ENCODE measurements at regions not wholly inside any gene's neighbourhood (a gene's known extent, or its start where the extent isn't known, plus 50 kb on each side); places are given as distances from the start of the nearest gene placed in this dataset.

DNA sequence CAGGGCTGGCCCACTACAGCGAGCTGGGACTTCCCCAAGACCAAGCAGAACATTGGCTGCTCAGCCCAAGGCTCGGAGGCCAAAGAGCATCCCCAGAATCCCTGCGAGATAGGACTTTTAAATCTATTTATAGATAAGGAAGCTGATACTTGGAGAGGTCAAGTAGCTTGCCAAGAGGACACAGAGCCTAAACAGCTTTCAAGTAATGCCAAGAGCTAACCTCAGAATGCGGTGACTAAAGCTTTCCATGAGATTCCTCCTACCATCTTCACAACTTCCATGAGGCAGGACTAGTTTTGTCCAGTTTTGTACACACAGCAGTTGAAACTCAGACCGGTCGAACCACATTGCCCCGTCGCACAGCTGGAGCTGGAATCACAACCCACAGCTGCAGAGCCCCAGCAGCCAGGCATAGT is 168.1 kb upstream of the TOP1 start:
- WGBS, 2 donors = 73 to 79% methylated on average over 8 of the region's 8 CpGs
- Histone ChIP-seq H3K27ac (no peak overlapping the region), H3K27me3 (no peaks in the 10 kb centered on the region), H3K4me1 (no peaks in the 10 kb centered on the region), H3K36me3 (no peaks in the 10 kb centered on the region), H3K4me3 (no peak overlapping the region), H3K9me3 (no peaks in the 10 kb centered on the region)
- intact Hi-C loops (cut with DNase I) = no loop called here
- TF ChIP-seq EP300 (IDR thresholded peaks at IDR 0.05) (no peak), POLR2A (IDR thresholded peaks at IDR 0.05) (no peak), POLR2AphosphoS5 (IDR thresholded peaks at IDR 0.05) (no peak)
- TF ChIP-seq, protein P1, sequence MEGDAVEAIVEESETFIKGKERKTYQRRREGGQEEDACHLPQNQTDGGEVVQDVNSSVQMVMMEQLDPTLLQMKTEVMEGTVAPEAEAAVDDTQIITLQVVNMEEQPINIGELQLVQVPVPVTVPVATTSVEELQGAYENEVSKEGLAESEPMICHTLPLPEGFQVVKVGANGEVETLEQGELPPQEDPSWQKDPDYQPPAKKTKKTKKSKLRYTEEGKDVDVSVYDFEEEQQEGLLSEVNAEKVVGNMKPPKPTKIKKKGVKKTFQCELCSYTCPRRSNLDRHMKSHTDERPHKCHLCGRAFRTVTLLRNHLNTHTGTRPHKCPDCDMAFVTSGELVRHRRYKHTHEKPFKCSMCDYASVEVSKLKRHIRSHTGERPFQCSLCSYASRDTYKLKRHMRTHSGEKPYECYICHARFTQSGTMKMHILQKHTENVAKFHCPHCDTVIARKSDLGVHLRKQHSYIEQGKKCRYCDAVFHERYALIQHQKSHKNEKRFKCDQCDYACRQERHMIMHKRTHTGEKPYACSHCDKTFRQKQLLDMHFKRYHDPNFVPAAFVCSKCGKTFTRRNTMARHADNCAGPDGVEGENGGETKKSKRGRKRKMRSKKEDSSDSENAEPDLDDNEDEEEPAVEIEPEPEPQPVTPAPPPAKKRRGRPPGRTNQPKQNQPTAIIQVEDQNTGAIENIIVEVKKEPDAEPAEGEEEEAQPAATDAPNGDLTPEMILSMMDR (IDR thresholded peaks at IDR 0.05) = no peak
- no peak for DNase-seq

DNA sequence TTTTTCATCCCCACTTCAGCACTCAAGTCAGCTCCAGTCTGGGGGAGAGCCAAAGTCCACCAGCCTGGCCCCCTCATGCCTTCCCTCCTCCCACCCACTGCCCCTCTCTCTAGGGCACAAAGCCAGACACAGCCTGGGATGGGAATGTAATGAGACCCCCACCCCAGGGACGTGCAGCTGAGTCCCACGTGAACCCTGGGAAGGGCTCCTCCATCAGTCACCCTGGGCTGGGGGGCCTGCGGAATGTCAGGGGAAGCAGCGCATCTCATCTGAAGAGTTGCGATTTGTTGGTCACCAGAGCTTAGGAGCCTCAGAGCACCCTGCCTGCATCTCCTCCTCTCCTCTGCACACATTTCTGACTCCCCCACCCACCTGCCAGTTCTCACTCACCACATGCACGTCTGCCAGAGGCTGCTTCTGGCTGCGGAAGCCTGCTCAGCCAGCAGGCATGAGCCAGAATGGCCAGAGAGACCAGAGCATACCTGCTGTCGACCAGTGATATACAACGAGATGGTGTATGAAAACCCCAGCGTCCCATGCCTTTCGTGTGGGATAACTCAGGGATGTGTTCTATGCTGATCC is 167.1 kb upstream of the TOP1 start:
- DNase-seq = no peak
- 76 to 80% methylated on average over 11 of the region's 11 CpGs for WGBS, 2 donors
- H3K27me3 ChIP-seq = no peaks in the 10 kb centered on the region
- H3K36me3 ChIP-seq = no peaks in the 10 kb centered on the region
- no peak overlapping the region for H3K4me3 ChIP-seq
- intact Hi-C loops (cut with DNase I) = no loop called here
- H3K9me3 ChIP-seq = no peaks in the 10 kb centered on the region
- H3K4me1 ChIP-seq = no peaks in the 10 kb centered on the region
- TF ChIP-seq EP300 (IDR thresholded peaks at IDR 0.05) (no peak), POLR2A (IDR thresholded peaks at IDR 0.05) (no peak), POLR2AphosphoS5 (IDR thresholded peaks at IDR 0.05) (no peak)
- TF ChIP-seq, protein P1 (IDR thresholded peaks at IDR 0.05) = no peak
- H3K27ac ChIP-seq = no peak overlapping the region

DNA sequence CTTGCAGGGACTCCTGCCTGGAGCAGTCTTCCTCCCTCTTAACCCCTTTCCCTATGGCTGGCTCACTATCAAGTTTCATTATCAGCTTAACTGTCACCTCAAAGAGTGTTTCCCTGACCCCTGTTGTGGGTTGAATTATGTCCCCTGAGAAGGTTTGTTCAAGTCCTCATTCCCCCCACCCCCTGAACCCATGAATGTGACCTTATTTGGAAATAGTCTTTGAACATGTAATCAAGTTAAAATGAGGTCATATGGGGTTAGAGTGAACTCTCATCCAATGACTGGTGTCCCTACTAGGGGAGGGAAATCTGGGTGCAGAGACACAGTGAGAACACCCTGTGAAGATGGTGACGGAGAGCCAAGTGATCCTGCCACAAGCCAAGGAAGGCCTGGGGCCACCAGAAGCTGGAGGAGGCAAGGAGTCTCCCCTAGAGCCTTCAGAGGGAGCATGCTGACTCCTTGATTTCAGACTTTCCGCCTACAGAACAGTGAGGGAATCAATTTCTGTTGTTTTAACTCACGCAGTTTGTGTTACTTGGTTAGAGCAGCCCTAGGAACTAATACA is 165.2 kb upstream of the TOP1 start:
- intact Hi-C loops (cut with DNase I) = no loop called here
- Histone ChIP-seq H3K4me1 (peaks cover 0 to 2% (median under 1%) of the 10 kb centered on the region in 4 donors), H3K4me3 (no peak overlapping the region), H3K9me3 (no peaks in the 10 kb centered on the region), H3K36me3 (no peaks in the 10 kb centered on the region), H3K27ac (no peak overlapping the region), H3K27me3 (no peaks in the 10 kb centered on the region)
- DNase-seq = no peak
- whole genome bisulfite sequencing, 2 donors = 94 to 96% methylated on average over 3 of the region's 3 CpGs
- TF ChIP-seq POLR2A (IDR thresholded peaks at IDR 0.05) (no peak), EP300 (IDR thresholded peaks at IDR 0.05) (no peak), POLR2AphosphoS5 (IDR thresholded peaks at IDR 0.05) (no peak)
- TF ChIP-seq, protein P1 (IDR thresholded peaks at IDR 0.05) = no peak

DNA sequence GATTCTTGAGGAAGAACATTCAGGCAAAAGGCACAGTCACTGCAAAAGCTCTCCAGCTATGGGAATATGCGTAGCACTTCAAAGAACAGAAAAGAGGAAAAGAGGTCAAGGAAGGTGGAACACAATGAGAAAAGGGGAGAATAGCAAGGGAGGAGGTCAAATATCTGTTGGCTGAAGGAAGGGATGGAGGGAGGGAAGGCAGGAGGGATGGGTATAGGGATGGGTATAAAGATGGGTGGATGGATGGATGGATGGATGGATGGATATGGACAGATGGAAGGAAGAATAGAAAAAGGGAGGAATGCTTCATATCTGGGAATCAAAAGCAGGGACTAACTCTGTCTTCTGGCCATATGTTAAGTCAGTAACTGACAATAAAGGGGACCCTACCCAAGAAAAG is 164.2 kb upstream of the TOP1 start:
- intact Hi-C loops (cut with DNase I) = no loop called here
- Histone ChIP-seq H3K36me3 (no peaks in the 10 kb centered on the region), H3K4me1 (peaks cover 0 to 12% (median 11%) of the 10 kb centered on the region in 4 donors), H3K4me3 (no peak overlapping the region), H3K27me3 (no peaks in the 10 kb centered on the region), H3K9me3 (no peaks in the 10 kb centered on the region), H3K27ac (no peak overlapping the region)
- DNase-seq = no peak
- 93 to 94% methylated on average over 1 of the region's 1 CpG for WGBS, 2 donors
- TF ChIP-seq, protein P1 (IDR thresholded peaks at IDR 0.05) = no peak
- no peak for TF ChIP-seq POLR2AphosphoS5 (IDR thresholded peaks at IDR 0.05)
- TF ChIP-seq EP300 (IDR thresholded peaks at IDR 0.05) = no peak
- no peak for TF ChIP-seq POLR2A (IDR thresholded peaks at IDR 0.05)

DNA sequence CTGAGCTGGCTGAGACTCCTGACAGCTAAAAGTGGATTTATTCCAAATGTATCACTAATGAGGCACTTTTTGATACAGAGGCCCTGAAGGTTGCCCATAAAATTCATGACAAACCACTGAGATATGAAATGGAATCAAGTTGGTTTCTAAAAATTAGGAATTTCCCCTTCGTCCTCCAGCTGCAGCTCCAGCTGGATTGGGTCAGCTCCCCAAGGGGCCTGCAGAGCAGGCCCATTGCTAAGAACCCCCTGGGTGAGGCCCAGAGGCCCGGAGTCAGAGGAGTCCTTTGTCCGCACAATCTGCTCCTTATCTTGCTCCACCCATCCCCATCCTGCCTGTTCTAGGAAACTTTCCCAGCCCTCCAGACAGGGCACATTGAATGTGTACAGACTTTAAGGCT is 163.5 kb upstream of the TOP1 start:
- intact Hi-C loops (cut with DNase I) = no loop called here
- no peak for DNase-seq
- Histone ChIP-seq H3K4me3 (no peak overlapping the region), H3K27me3 (no peaks in the 10 kb centered on the region), H3K4me1 (peaks cover 0 to 18% (median 14%) of the 10 kb centered on the region in 4 donors), H3K9me3 (no peaks in the 10 kb centered on the region), H3K36me3 (no peaks in the 10 kb centered on the region), H3K27ac (no peak overlapping the region)
- 77% methylated on average over 3 of the region's 3 CpGs for WGBS, 2 donors
- TF ChIP-seq, protein P1 (IDR thresholded peaks at IDR 0.05) = no peak
- TF ChIP-seq EP300 (IDR thresholded peaks at IDR 0.05) = no peak
- TF ChIP-seq POLR2A (IDR thresholded peaks at IDR 0.05) = no peak
- no peak for TF ChIP-seq POLR2AphosphoS5 (IDR thresholded peaks at IDR 0.05)
